ENCODE measurements at regions not wholly inside any gene's neighbourhood (a gene's known extent, or its start where the extent isn't known, plus 50 kb on each side); places are given as distances from the start of the nearest gene placed in this dataset.
A peak's percentile ranks its signal among the peaks of the same experiment; 100 is the strongest.

- H3K4me3 ChIP-seq, result no peak overlapping the region
- H3K36me3 ChIP-seq, result no peaks in the 10 kb centered on the region
- intact Hi-C loops (cut with DNase I), result no loop called here
- no peaks in the 10 kb centered on the region for H3K27me3 ChIP-seq (replicated peaks; ENCODE audit: insufficient read depth)
- no peaks in the 10 kb centered on the region for H3K4me1 ChIP-seq (replicated peaks)
- DNase-seq (ENCODE audit: low spot score), result no peak
- TF ChIP-seq, protein P1, sequence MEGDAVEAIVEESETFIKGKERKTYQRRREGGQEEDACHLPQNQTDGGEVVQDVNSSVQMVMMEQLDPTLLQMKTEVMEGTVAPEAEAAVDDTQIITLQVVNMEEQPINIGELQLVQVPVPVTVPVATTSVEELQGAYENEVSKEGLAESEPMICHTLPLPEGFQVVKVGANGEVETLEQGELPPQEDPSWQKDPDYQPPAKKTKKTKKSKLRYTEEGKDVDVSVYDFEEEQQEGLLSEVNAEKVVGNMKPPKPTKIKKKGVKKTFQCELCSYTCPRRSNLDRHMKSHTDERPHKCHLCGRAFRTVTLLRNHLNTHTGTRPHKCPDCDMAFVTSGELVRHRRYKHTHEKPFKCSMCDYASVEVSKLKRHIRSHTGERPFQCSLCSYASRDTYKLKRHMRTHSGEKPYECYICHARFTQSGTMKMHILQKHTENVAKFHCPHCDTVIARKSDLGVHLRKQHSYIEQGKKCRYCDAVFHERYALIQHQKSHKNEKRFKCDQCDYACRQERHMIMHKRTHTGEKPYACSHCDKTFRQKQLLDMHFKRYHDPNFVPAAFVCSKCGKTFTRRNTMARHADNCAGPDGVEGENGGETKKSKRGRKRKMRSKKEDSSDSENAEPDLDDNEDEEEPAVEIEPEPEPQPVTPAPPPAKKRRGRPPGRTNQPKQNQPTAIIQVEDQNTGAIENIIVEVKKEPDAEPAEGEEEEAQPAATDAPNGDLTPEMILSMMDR (IDR thresholded peaks at IDR 0.05), result no peak
- TF ChIP-seq POLR2AphosphoS5 (IDR thresholded peaks at IDR 0.05), result peak; percentile 61
- H3K9me3 ChIP-seq, result no peaks in the 10 kb centered on the region
- H3K27ac ChIP-seq, result no peak overlapping the region
Measured at GRCh38 chr3:74479915-74480314, 134.5 kb downstream of the CNTN3 start.

- WGBS, result 95% methylated on average over 4 of the region's 4 CpGs
- Histone ChIP-seq H3K4me1 (replicated peaks) (no peaks in the 10 kb centered on the region), H3K4me3 (no peak overlapping the region), H3K36me3 (no peaks in the 10 kb centered on the region), H3K27ac (no peak overlapping the region), H3K9me3 (no peaks in the 10 kb centered on the region), H3K27me3 (replicated peaks; ENCODE audit: insufficient read depth) (no peaks in the 10 kb centered on the region)
- no peak for DNase-seq (ENCODE audit: low spot score)
- intact Hi-C loops (cut with DNase I), result no loop called here
- TF ChIP-seq, protein P1 (IDR thresholded peaks at IDR 0.05), result no peak
- TF ChIP-seq POLR2AphosphoS5 (IDR thresholded peaks at IDR 0.05) (no peak), POLR2A (IDR thresholded peaks at IDR 0.05) (no peak)
Measured at GRCh38 chr3:74470313-74470712, 144.1 kb downstream of the CNTN3 start.

- no peaks in the 10 kb centered on the region for H3K36me3 ChIP-seq
- no peaks in the 10 kb centered on the region for H3K9me3 ChIP-seq
- no peaks in the 10 kb centered on the region for H3K4me1 ChIP-seq (replicated peaks)
- no peaks in the 10 kb centered on the region for H3K27me3 ChIP-seq (replicated peaks; ENCODE audit: insufficient read depth)
- no peak overlapping the region for H3K27ac ChIP-seq
- intact Hi-C loops (cut with DNase I), result no loop called here
- TF ChIP-seq POLR2AphosphoS5 (IDR thresholded peaks at IDR 0.05), result no peak
- TF ChIP-seq, protein P1 (IDR thresholded peaks at IDR 0.05), result no peak
- no peak for TF ChIP-seq POLR2A (IDR thresholded peaks at IDR 0.05)
- no peak for DNase-seq (ENCODE audit: low spot score)
- no peak overlapping the region for H3K4me3 ChIP-seq
- WGBS, result 95% methylated on average over 8 of the region's 8 CpGs
Measured at GRCh38 chr3:74469713-74470112, 144.7 kb downstream of the CNTN3 start.

- no peak for DNase-seq (ENCODE audit: low spot score)
- H3K9me3 ChIP-seq, result no peaks in the 10 kb centered on the region
- H3K4me3 ChIP-seq, result no peak overlapping the region
- 95% methylated on average over 3 of the region's 3 CpGs for WGBS
- H3K27me3 ChIP-seq (replicated peaks; ENCODE audit: insufficient read depth), result no peaks in the 10 kb centered on the region
- no peaks in the 10 kb centered on the region for H3K36me3 ChIP-seq
- H3K4me1 ChIP-seq (replicated peaks), result no peaks in the 10 kb centered on the region
- TF ChIP-seq POLR2AphosphoS5 (IDR thresholded peaks at IDR 0.05) (no peak), POLR2A (IDR thresholded peaks at IDR 0.05) (no peak)
- TF ChIP-seq, protein P1 (IDR thresholded peaks at IDR 0.05), result no peak
- H3K27ac ChIP-seq, result no peak overlapping the region
- intact Hi-C loops (cut with DNase I), result no loop called here
Measured at GRCh38 chr3:74469151-74469550, 145.3 kb downstream of the CNTN3 start.

DNA sequence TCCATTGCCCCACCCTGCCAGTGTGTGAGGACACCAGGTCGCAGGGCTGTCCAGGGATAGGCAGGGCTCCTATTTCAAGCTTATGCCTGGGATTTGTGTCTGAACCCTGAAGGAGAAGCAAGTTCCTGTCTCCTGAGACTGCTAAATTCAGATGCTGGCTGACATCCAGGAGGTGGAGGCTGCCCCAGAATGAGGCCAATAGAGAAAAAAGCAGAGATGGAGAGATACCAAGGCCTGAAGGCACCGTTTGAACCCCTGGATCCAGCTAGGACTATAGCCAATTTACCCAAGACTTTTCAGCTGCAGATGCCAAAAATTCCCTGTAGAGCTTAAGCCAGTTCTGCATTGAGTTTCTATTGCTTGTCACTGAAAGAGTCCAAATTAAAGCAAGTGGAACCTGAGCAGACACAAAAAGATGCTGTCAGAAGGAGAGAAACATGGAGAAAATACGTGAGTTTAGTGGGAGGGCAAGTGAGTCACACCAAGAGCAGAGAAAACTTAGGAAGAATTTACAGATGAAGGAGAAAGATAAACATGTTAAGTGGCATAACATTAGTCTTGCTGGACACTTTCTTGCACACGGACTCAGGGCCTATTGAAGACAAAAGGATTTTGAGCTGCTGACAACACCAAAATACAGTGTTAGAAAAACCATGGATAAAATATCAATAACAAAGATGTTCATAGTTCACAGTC is 148.6 kb downstream of the CNTN3 start:
- H3K36me3 ChIP-seq, result no peaks in the 10 kb centered on the region
- H3K9me3 ChIP-seq, result no peaks in the 10 kb centered on the region
- H3K27me3 ChIP-seq (replicated peaks; ENCODE audit: insufficient read depth), result no peaks in the 10 kb centered on the region
- no peak for DNase-seq (ENCODE audit: low spot score)
- H3K4me1 ChIP-seq (replicated peaks), result no peaks in the 10 kb centered on the region
- H3K27ac ChIP-seq, result no peak overlapping the region
- WGBS, result 15% methylated on average over 4 of the region's 4 CpGs
- no peak overlapping the region for H3K4me3 ChIP-seq
- TF ChIP-seq POLR2AphosphoS5 (IDR thresholded peaks at IDR 0.05) (no peak), POLR2A (IDR thresholded peaks at IDR 0.05) (no peak)
- TF ChIP-seq, protein P1 (IDR thresholded peaks at IDR 0.05), result no peak
- intact Hi-C loops (cut with DNase I), result no loop called here

Data from prostate gland (tissue), 2 donors.